Epithelial cell of proximal tubule (primary cell): ENCODE measurements at regions not wholly inside any gene's neighbourhood (a gene's known extent, or its start where the extent isn't known, plus 50 kb on each side); places are given as distances from the start of the nearest gene placed in this dataset.

Experiments
- DNase-seq: peaks from one replicate; pipeline ENCODE4 v3.0.0-alpha.2; 2011; ENCODE audit warnings: low read depth
- H3K4me3 ChIP-seq: 2 replicates; pipeline ENCODE4 v1.5.1; 2011; ENCODE audit warnings: low read depth, mild to moderate bottlenecking, low read length
- TF ChIP-seq, protein P1 (sequence below): conservative IDR thresholded peaks from 2 replicates; pipeline ENCODE4 v1.5.1; 2012; ENCODE audit warnings: low read depth, mild to moderate bottlenecking, low read length

DNA sequence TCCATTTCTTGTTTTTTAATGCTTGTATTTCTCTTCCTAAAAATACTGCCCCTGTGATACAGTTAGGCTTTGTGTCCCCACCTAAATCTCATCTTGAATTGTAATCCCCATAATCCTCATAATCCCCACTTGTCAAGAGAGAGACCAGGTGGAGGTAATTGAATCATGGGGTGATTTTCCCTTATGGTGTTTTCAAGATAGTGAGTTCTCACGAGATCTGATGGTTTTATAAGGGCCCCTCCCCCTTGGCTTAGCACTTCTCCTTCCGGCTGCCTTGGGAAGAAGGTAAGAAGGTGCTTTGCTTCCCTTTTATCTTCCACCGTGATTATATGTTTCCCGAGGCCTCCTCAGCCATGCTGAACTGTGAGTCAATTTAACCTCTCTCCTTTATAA lies 227.4 kb downstream of the MAN2A1 start:
- no peak for DNase-seq
- TF ChIP-seq, protein P1, sequence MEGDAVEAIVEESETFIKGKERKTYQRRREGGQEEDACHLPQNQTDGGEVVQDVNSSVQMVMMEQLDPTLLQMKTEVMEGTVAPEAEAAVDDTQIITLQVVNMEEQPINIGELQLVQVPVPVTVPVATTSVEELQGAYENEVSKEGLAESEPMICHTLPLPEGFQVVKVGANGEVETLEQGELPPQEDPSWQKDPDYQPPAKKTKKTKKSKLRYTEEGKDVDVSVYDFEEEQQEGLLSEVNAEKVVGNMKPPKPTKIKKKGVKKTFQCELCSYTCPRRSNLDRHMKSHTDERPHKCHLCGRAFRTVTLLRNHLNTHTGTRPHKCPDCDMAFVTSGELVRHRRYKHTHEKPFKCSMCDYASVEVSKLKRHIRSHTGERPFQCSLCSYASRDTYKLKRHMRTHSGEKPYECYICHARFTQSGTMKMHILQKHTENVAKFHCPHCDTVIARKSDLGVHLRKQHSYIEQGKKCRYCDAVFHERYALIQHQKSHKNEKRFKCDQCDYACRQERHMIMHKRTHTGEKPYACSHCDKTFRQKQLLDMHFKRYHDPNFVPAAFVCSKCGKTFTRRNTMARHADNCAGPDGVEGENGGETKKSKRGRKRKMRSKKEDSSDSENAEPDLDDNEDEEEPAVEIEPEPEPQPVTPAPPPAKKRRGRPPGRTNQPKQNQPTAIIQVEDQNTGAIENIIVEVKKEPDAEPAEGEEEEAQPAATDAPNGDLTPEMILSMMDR = no peak
- no peak overlapping the region for H3K4me3 ChIP-seq

DNA sequence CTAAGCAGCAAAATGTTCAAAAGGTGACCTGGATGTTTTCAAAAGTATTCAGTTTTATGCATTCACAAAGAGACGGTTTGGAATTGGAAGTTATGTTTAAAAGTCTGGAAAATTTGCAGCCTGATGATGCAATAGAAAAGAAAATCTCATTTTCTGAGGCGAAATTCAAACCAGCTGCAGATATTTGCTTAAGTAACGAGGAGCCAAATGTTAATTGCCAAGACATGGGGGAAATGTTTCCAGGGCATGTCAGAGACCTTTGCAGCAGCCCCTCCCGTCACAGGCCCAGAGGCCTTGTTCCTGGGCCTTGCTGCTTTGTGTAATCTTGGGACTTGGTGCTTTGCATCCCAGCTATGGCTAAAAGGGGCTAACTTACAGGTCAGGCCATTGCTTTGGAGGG lies 228.2 kb downstream of the MAN2A1 start:
- TF ChIP-seq, protein P1 = no peak
- DNase-seq = no peak
- H3K4me3 ChIP-seq = no peak overlapping the region

DNA sequence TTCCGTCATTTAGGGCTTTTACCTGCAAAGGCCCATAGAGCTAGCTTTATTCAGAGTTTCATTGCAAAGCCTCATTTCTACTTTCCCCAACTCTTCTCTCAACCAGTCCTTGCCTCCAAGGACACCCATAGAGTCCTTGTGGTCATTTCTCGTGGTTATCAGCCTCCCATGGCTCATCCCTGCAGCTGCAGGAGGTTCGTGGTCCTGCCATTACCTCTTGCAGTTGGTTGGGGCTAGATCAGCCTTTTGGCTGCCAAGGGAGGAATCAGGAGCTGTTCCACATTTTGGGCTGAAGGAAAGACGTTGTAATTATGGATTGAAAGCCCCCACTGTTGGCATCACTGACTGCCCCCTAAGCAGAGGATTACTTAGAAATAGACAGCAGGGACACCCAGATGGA lies 231.0 kb downstream of the MAN2A1 start:
- TF ChIP-seq, protein P1 = no peak
- DNase-seq = no peak
- no peak overlapping the region for H3K4me3 ChIP-seq

DNA sequence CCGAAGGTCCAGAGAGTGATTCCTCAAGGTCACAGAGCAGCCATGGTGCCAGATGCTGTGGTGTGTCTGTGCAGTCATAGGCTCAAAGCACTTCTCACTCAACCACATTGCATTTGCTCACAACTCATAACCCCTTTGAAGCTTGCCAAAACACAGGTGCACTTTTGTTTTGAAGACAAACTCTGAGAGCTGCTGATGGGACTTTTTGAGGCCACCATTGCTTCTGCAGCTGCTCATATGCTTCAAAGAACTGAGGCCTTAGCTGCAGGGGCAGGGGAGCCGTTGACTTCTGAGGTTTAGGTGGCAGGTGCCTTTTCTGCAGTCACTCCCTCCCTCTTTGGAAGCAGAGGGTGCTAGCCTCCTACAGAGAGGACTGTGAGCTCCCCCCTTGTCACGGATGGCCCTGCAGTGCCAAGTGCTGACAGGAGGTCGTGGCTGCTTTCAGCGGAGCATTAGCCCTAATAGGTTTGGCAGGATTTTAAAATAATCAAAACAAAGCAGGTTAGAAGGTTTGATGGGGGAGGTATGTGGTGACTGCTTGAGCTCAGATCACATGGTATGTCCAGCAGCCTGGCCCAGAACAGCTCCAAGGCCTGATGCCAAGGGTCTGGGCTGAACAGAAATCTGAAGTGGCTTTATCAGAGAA lies 232.1 kb downstream of the MAN2A1 start:
- no peak overlapping the region for H3K4me3 ChIP-seq
- TF ChIP-seq, protein P1 = no peak
- no peak for DNase-seq

DNA sequence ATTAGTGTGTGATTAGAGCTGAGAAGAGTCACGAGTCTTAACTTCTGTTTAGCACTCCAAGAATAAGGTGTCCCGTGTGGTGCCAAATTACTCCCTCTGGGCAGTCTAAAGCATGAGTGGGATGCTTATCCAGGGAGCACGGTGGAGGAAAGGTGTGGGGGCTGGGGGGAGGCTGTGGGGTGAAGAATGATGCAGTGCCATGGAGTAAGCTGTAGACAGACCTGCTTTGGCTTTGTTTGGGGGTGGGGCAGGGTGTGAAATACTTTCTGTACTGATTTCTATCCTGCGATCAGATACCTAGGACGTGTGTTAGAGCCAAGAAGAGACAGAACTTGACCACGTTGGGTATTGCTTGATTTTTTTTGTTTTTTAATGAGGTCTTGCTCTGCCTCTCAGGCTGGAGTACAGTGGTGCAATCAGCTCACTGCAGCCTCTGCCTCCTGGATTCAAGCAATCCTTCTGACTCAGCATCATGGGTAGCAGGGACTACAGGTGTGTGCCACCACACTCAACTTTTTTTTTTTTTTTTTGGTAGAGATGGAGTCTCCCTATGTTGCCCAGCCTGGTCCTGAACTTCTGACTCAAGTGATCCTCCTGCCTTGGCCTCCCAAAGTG lies 232.8 kb downstream of the MAN2A1 start:
- TF ChIP-seq, protein P1 = no peak
- H3K4me3 ChIP-seq = no peak overlapping the region
- DNase-seq = no peak

DNA sequence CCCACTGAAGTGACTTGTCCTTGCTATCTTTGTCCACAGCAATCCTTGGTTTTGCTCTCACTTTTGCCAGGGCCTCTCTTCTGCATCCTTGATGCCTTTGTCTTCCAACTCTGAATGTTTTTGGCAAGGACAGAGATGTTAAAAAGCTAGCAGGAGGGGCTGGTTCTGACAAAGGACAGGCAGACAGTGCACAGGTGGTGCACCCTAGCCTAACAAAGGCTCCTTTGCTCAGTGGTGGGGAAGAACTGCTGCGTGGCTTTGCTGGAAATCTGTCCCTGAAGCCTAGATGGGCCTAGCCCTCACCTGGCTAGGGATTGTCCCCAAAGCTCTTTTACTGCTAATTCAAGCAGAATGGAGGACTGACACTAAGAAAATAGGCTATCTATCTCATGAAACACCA lies 233.5 kb downstream of the MAN2A1 start:
- TF ChIP-seq, protein P1 = no peak
- DNase-seq = no peak
- H3K4me3 ChIP-seq = no peak overlapping the region
